OCI-LY7 (cell line): ENCODE measurements at regions not wholly inside any gene's neighbourhood (a gene's known extent, or its start where the extent isn't known, plus 50 kb on each side); places are given as distances from the start of the nearest gene placed in this dataset.

ENCODE experiments used
- BruUV-seq: library from RNA; stranded (reverse); fragments of 400-500 nt; replicated peaks from 2 replicates; lab custom pipeline; 2021; lab: Mats Ljungman, UMichigan
- CTCF ChIA-PET: fragments of 300-600 bp; sonication (Branson Sonifier 250); formaldehyde crosslinking; loops from one replicate; lab custom pipeline; 2022; ENCODE audit warnings: antibody characterized with exemption; ENCODE audit not compliant: unreplicated experiment; lab: Charles Lee
- POLR2A ChIA-PET: fragments of 300-600 bp; sonication (Branson Sonifier 250); formaldehyde crosslinking; loops from one replicate; lab custom pipeline; 2022; ENCODE audit warnings: antibody characterized with exemption; lab: Charles Lee
- DNase-seq: peaks from one replicate; pipeline ENCODE4 v3.0.0-alpha.2; 2015; ENCODE audit warnings: low spot score
- H2AFZ ChIP-seq: fragments of 200-600 bp; sonication (generic), shearing (Covaris generic); 2 replicates; pipeline ENCODE4 v1.6.1; 2014; ENCODE audit warnings: mild to moderate bottlenecking, antibody characterized with exemption, low read length, moderate library complexity
- H3K27ac ChIP-seq: fragments of 200-600 bp; sonication (generic); 2 replicates; pipeline ENCODE4 v1.5.1; 2014; ENCODE audit warnings: mixed run types, low read depth, mild to moderate bottlenecking, moderate library complexity, low read length, inconsistent platforms; ENCODE audit not compliant: poor library complexity, severe bottlenecking
- H3K36me3 ChIP-seq: fragments of 200-600 bp; sonication (generic); 2 replicates; pipeline ENCODE4 v1.6.1; 2014; ENCODE audit warnings: mild to moderate bottlenecking, antibody characterized with exemption, low read length, moderate library complexity, mixed read lengths; ENCODE audit not compliant: insufficient read depth
- H3K4me1 ChIP-seq: fragments of 200-600 bp; sonication (generic); 2 replicates; pipeline ENCODE4 v1.5.1; 2014; ENCODE audit warnings: mild to moderate bottlenecking, low read length; ENCODE audit not compliant: insufficient read depth, poor library complexity, severe bottlenecking
- H3K4me2 ChIP-seq: fragments of 200-600 bp; sonication (generic); 2 replicates; pipeline ENCODE4 v1.6.1; 2014; ENCODE audit warnings: mild to moderate bottlenecking, low read length
- H3K4me3 ChIP-seq: fragments of 200-600 bp; sonication (generic); 2 replicates; pipeline ENCODE4 v1.5.1; 2014; ENCODE audit warnings: mild to moderate bottlenecking, low read depth, low read length; ENCODE audit not compliant: poor library complexity, severe bottlenecking
- H3K79me2 ChIP-seq: fragments of 200-600 bp; sonication (generic); 2 replicates; pipeline ENCODE4 v1.6.1; 2016; ENCODE audit warnings: low read depth, mild to moderate bottlenecking, low read length, moderate library complexity, mixed read lengths; ENCODE audit not compliant: insufficient read depth
- H3K9me2 ChIP-seq: fragments of 200-600 bp; sonication (generic); 2 replicates; pipeline ENCODE4 v1.6.1; 2016; ENCODE audit warnings: mild to moderate bottlenecking, low read length, mixed read lengths; ENCODE audit not compliant: insufficient read depth
- H3K9me3 ChIP-seq: fragments of 200-600 bp; sonication (generic); 2 replicates; pipeline ENCODE4 v1.6.1; 2014; ENCODE audit warnings: mild to moderate bottlenecking, mixed run types, low read length, mixed read lengths
- H4K20me1 ChIP-seq: fragments of 200-600 bp; sonication (generic); 2 replicates; pipeline ENCODE4 v1.6.1; 2014; ENCODE audit warnings: mild to moderate bottlenecking, antibody characterized with exemption, low read length, moderate library complexity, mixed read lengths; ENCODE audit not compliant: insufficient read depth
- CTCF ChIP-seq: fragments of 200-600 bp; sonication (generic); conservative IDR thresholded peaks from 2 replicates; pipeline ENCODE4 v1.5.1; 2014; ENCODE audit warnings: mild to moderate bottlenecking, antibody characterized with exemption, low read length, moderate library complexity, mixed read lengths
- EZH2phosphoT487 ChIP-seq: fragments of 200-600 bp; sonication (generic); IDR thresholded peaks from 2 replicates; pipeline ENCODE4 v1.6.1; 2018; ENCODE audit warnings: low read depth, borderline replicate concordance, mild to moderate bottlenecking, mixed run types, antibody characterized with exemption, low read length, moderate library complexity, mixed read lengths
- intact Hi-C: fragments of 100-400 bp; cut with micrococcal nuclease; formaldehyde crosslinking; loops from one replicate; pipeline ENCODE4 v1.10.0; 2022; ENCODE audit not compliant: unreplicated experiment

- H4K20me1 ChIP-seq = no peaks in the 10 kb centered on the region
- BruUV-seq = no TSS peak
- intact Hi-C loops = no loop called here
Observed at GRCh38 chr13:62327367-62327766, 911.7 kb upstream of the PCDH20 start.

GRCh38 chr13:62324842-62325241 lies 909.2 kb upstream of the PCDH20 start:
- Histone ChIP-seq H2AFZ (no peak overlapping the region), H3K27ac (no peak overlapping the region), H3K9me3 (no peaks in the 10 kb centered on the region), H3K36me3 (no peaks in the 10 kb centered on the region), H3K4me2 (no peak overlapping the region), H3K4me1 (peaks cover 14% of the 10 kb centered on the region), H4K20me1 (no peaks in the 10 kb centered on the region), H3K9me2 (no peaks in the 10 kb centered on the region), H3K4me3 (no peak overlapping the region), H3K79me2 (no peaks in the 10 kb centered on the region)
- BruUV-seq = no TSS peak
- TF ChIP-seq EZH2phosphoT487 (no peak), CTCF (no peak)
- ChIA-PET POLR2A (interaction anchor here (0.6 to 1.1 kb wide), 2 partner anchors 19 to 22 kb away, joined by 3 to 5 read pairs; no protein-coding TSS in a partner anchor), CTCF (no interaction called here)
- intact Hi-C loops = no loop called here
- DNase-seq = no peak

More at GRCh38 chr13:62327367-62327766, 911.7 kb upstream of the PCDH20 start:
- Histone ChIP-seq H3K9me3 (no peaks in the 10 kb centered on the region), H3K9me2 (no peaks in the 10 kb centered on the region), H3K4me2 (no peak overlapping the region), H3K4me3 (no peak overlapping the region), H3K79me2 (no peaks in the 10 kb centered on the region), H2AFZ (no peak overlapping the region), H3K27ac (no peak overlapping the region), H3K36me3 (no peaks in the 10 kb centered on the region), H3K4me1 (no peaks in the 10 kb centered on the region)
- DNase-seq = no peak
- ChIA-PET POLR2A (interaction anchor here (0.8 to 1.6 kb wide), 2 partner anchors 18 to 207 kb away, joined by 3 read pairs; no protein-coding TSS in a partner anchor), CTCF (no interaction called here)
- TF ChIP-seq EZH2phosphoT487 = no peak
- no peak for TF ChIP-seq CTCF

GRCh38 chr13:62321895-62322294 lies 906.2 kb upstream of the PCDH20 start:
- Histone ChIP-seq H3K9me2 (no peaks in the 10 kb centered on the region), H2AFZ (peak overlapping the region; percentile 84), H4K20me1 (no peaks in the 10 kb centered on the region), H3K4me2 (no peak overlapping the region), H3K79me2 (no peaks in the 10 kb centered on the region), H3K4me3 (no peak overlapping the region), H3K9me3 (no peaks in the 10 kb centered on the region), H3K36me3 (no peaks in the 10 kb centered on the region), H3K4me1 (peaks cover 14% of the 10 kb centered on the region), H3K27ac (no peak overlapping the region)
- BruUV-seq = no TSS peak
- no peak for DNase-seq
- intact Hi-C loops = loop anchor here (2.0 kb wide), 1 partner anchor 37 kb away; no protein-coding TSS in a partner anchor
- TF ChIP-seq CTCF (no peak), EZH2phosphoT487 (no peak)
- POLR2A ChIA-PET = interaction anchor here (0.6 to 1.5 kb wide), 4 partner anchors 36 to 807 kb away, joined by 3 read pairs; no protein-coding TSS in a partner anchor
- CTCF ChIA-PET = no interaction called here
